KOPT-K1 (cell line): ENCODE measurements at regions not wholly inside any gene's neighbourhood (a gene's known extent, or its start where the extent isn't known, plus 50 kb on each side); places are given as distances from the start of the nearest gene placed in this dataset.

Experiments used
- H3K27ac ChIP-seq: fragments of 200-600 bp; sonication (generic); 2 replicates; pipeline ENCODE4 v1.5.1; 2016; ENCODE audit warnings: antibody characterized with exemption, mild to moderate bottlenecking, low read depth, low read length; ENCODE audit not compliant: poor library complexity, severe bottlenecking
- H3K36me3 ChIP-seq: fragments of 200-600 bp; sonication (generic); 2 replicates; pipeline ENCODE4 v1.5.1; 2017; ENCODE audit warnings: antibody characterized with exemption, mild to moderate bottlenecking, low read length, moderate library complexity; ENCODE audit not compliant: insufficient read depth
- H3K9me3 ChIP-seq: fragments of 200-600 bp; sonication (generic); 2 replicates; pipeline ENCODE4 v1.5.1; 2017; ENCODE audit warnings: antibody characterized with exemption, low read length, mild to moderate bottlenecking; ENCODE audit not compliant: insufficient read depth, poor library complexity, severe bottlenecking

- Histone ChIP-seq H3K27ac (no peak overlapping the region), H3K9me3 (no peaks in the 10 kb centered on the region), H3K36me3 (no peaks in the 10 kb centered on the region)
Measured at GRCh38 chr14:66421990-66422946, 63.9 kb upstream of the CCDC196 start.

- no peaks in the 10 kb centered on the region for H3K36me3 ChIP-seq
- no peak overlapping the region for H3K27ac ChIP-seq
- H3K9me3 ChIP-seq, result no peaks in the 10 kb centered on the region
Measured at GRCh38 chr14:66425402-66425801, 60.8 kb upstream of the CCDC196 start.

GRCh38 chr14:66426451-66426850 is 59.7 kb upstream of the CCDC196 start:
- H3K9me3 ChIP-seq, result no peaks in the 10 kb centered on the region
- H3K27ac ChIP-seq, result no peak overlapping the region
- H3K36me3 ChIP-seq, result no peaks in the 10 kb centered on the region

GRCh38 chr14:66432334-66432733 is 53.8 kb upstream of the CCDC196 start:
- H3K9me3 ChIP-seq, result no peaks in the 10 kb centered on the region
- no peak overlapping the region for H3K27ac ChIP-seq
- H3K36me3 ChIP-seq, result no peaks in the 10 kb centered on the region

GRCh38 chr14:66434464-66434863 is 51.7 kb upstream of the CCDC196 start:
- H3K9me3 ChIP-seq, result peaks cover 1% of the 10 kb centered on the region
- H3K27ac ChIP-seq, result no peak overlapping the region
- no peaks in the 10 kb centered on the region for H3K36me3 ChIP-seq

- no peak overlapping the region for H3K27ac ChIP-seq
Measured at GRCh38 chr14:66435683-66436082, 50.5 kb upstream of the CCDC196 start.

More at GRCh38 chr14:66435683-66436082, 50.5 kb upstream of the CCDC196 start:
- H3K36me3 ChIP-seq, result no peaks in the 10 kb centered on the region
- peaks cover 7% of the 10 kb centered on the region for H3K9me3 ChIP-seq
